ENCODE measurements at regions not wholly inside any gene's neighbourhood (a gene's known extent, or its start where the extent isn't known, plus 50 kb on each side); places are given as distances from the start of the nearest gene placed in this dataset.

- DNase-seq (ENCODE audit: low spot score), result no peak
These were observed 51.5 kb upstream of the ARID1B start for GRCh38 chr6:156725712-156726111.

DNA sequence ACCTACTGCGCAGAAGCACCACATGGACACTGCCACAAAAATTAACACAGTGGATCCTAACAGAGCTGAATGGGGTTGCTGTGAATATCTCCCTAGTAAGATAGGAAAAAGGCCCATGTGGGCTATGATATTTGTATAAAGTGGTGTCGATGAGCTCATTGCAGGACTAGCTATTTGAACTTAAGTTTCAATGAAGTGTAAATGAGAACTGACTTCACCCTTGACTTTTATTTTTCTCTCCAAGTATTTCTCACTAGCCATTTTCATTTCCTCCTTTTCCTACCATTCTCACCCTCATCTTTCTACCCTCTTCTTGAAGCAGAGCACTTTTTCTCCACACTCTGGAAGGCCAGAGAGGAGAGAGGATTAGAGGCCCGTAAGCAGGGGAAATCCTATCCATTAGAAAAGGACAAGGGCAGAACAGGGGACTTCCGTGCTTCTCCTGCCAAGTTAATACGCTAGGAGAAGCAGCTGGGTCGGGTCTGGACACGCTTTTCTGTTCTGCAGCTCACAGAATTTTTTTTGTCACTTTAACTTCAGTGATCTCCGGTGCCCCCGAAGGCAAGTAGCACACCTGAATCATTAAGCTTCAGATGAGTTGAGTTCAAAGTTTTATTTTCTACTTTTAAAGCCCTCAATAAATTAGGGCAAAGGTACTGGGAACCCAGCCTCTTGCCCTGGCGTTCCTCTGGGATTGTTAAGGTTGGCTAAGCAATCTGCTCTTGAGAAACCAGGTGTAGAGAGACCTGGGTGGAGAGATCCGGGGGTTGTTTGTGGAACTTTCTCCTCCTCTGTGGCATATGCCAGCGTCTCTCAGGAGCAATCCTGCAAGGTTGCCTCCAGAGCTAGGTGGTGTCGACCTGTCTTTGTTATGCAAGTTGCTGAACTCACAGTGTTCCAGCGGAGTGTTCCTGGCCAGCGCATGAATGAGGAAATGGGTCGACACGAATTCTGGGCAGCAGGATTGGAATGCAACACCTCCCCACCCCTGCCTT is 56.2 kb upstream of the ARID1B start:
- DNase-seq (ENCODE audit: low spot score), result peak; percentile 24

GRCh38 chr6:156719720-156720563 is 57.2 kb upstream of the ARID1B start:
- DNase-seq (ENCODE audit: low spot score), result peak; percentile 86

DNA sequence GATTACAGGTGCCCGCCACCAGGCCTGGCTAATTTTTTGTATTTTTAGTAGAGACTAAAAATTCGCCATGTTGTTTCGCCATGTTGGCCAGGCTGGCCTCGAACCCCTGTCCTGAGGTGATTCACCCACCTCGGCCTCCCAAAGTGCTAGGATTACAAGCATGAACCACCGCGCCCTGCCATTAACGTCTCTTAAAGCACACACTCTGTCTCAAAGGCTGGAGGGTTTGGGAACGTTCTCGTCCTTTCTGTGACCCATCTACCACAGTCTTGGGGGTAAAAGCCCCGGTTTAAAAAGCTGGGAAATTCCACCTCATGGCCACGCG is 57.8 kb upstream of the ARID1B start:
- DNase-seq (ENCODE audit: low spot score), result no peak

- DNase-seq (ENCODE audit: low spot score), result no peak
These were observed 58.4 kb upstream of the ARID1B start for GRCh38 chr6:156718647-156719394.

DNA sequence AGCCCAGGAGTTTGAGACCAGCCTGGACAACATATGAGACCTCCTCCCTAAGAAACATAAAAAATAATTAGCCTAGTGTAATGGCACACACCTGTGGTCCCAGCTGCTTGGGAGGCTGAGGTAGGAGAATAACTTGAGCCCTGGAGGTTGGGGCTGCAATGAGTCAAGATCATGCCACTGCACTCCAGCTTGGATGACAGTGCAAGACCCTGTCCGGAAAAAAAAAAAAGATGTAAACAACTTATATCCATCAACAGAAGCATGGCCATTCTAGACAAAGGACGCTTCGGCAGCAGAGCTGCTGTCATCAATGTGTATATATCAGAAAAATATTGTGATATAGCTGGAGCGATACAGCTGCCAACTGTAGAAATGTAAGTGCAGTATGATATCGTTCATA is 59.6 kb upstream of the ARID1B start:
- DNase-seq (ENCODE audit: low spot score), result no peak

- no peak for DNase-seq (ENCODE audit: low spot score)
These were observed 61.3 kb upstream of the ARID1B start for GRCh38 chr6:156715839-156716238.

DNA sequence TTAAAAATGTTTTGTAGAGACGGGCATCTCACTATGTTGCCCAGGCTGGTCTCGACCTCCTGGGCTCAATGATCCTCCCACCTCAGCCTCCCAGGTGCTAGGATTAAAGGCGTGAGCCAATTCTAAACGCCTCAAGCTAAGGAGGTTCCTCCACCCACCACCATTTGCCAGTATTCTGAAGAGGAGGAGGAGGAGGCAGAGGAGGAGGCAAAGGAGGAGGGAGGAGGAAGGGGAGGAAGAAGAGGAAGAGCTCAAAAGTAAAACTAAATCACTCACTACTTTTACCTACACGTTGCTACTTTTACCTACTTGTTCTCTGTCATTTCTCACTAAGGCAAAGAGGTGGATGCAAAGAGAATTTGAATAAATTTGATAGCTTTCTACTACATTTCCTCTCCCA is 63.6 kb upstream of the ARID1B start:
- no peak for DNase-seq (ENCODE audit: low spot score)

DNA sequence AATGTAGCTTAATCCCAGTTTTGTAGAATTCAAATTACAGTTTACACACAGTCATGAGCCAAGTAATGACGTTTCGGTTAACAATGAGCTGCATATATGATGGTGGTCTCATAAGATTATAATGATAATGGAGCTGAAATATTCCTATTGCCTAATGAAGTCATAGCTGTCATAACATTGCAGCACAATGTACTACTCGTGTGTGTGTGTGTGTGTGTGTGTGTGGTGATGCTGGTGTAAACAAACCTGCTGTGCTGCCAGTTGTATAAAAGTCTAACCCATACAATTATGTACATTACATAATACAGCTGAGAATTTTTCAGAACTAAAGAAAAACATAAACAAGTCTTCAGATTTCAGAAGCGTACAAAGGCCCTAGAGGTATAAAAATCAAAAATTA is 66.7 kb upstream of the ARID1B start:
- no peak for DNase-seq (ENCODE audit: low spot score)

GRCh38 chr6:156707818-156708217 is 69.4 kb upstream of the ARID1B start:
- no peak for DNase-seq (ENCODE audit: low spot score)

GRCh38 chr6:156703719-156704118 is 73.5 kb upstream of the ARID1B start:
- no peak for DNase-seq (ENCODE audit: low spot score)

DNA sequence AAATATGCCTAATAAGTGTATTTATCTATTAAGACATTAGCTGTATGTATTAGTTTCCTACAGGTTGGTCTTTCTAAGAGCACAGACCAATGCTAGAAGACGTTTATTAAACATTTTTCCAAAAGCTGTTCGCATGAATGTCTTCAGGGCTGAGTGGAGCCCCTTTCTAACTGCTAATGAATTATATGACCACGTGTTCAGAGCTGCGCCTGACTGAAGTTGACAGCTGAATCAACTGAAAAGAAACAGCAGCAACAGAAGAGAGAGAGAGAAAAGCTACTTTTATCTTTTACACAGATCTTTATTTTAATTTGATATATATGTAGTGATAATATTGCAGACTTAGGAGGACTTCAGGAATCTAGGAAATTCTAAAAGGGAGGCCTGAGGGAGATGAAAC is 75.2 kb upstream of the ARID1B start:
- no peak for DNase-seq (ENCODE audit: low spot score)

- DNase-seq (ENCODE audit: low spot score), result no peak
These were observed 76.6 kb upstream of the ARID1B start for GRCh38 chr6:156700440-156701057.

DNA sequence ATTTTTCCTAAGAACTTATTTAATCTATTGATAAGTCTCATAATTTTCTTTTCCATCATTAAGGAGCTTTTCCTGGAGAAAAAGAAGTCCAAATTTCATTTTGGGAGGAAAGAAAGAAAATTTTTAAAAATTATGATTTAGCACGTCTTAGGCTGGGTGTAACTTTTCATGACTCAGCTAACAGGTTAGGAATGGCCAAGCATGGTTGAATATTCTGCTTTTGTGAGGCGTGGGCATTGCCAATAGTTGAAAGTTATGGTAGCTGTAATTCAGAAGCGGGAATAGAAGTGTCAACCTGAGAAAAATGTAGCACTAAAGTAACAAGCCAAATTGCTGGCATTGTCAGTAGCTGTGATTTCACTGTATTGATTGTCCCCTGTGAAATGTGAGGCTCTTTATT is 77.2 kb upstream of the ARID1B start:
- DNase-seq (ENCODE audit: low spot score), result no peak

GRCh38 chr6:156699017-156699421 is 78.2 kb upstream of the ARID1B start:
- DNase-seq (ENCODE audit: low spot score), result no peak

DNA sequence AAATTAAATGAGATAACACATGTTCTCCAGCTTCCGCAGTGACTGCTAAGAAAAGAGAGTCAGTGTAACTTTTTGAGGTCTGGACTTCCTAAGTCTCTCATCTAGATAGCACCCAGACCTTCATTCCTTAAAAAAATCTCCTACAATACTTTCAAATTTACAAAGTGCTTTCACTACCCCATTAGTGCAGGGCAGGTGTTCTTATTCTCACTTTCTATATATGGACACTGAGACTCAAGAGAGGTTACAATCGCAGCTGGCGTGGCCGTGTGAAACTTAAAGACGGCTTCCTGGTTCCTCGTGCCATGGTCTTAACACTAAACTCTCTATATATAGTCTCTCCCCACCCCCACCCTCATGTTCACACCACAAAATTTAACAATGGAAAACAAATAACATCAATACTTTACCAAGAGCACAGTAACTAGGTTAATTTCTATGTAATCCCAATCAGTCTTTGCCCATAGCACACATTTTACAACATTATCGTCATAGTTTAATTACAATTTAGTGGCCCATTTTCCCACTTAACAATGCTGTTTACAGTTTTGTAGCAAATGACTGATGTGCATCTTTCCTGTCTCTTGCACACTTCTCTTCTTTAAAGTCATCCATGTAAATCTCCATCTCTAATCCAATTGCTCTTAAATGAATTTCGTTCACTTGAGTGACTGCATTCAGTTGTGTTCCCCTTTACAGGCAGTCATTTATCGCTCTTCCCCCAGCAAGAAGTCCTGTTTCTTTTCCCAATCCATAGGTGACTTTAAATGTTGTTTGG is 78.8 kb upstream of the ARID1B start:
- no peak for DNase-seq (ENCODE audit: low spot score)

DNA sequence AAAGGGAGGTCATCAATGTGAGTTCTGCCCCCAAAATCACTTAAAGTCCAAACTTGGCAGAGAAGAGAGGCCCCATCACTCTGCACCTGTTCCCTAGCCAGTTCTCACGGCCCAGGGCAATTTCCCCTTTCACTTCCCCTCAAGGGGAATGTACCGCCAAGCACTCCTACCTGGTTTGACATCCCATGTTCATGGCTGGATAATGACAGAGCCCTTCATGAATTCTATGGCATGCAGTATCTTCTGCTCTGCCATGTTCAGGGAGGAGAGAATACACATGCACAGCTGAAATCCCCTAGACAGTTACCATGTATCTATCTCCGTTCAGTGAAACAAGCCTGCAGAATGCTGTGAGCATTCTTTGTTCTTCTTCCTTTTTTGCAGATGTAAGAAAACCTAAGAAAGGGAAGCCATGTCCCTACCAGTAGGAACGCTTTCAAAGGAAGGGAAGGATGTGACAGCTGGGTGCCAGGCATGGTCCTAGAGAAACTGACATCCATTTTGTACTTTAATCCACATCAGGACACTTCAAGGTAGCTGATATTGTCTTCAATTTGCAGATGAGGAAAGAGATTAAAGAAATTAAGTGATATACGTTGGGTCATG is 79.8 kb upstream of the ARID1B start:
- DNase-seq (ENCODE audit: low spot score), result no peak

- no peak for DNase-seq (ENCODE audit: low spot score)
These were observed 81.4 kb upstream of the ARID1B start for GRCh38 chr6:156695742-156696141.

DNA sequence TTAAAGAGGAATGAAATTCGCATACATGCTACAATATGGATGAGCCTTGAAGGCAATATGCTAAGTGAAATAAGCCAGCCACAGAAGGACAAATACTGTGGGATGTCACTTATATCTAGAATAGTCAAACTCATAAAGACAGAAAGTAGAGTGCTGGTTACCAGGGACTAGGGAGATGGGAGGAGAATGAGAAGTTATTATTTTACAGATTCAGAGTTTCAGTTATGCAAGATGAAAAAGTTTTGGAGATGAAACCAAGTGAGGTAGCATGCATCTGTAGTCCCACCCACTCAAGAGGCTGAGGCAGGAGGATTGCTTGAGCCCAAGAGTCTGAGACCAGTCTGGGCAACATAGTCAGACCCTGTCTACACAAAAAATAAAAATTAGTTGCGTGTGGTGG is 82.5 kb upstream of the ARID1B start:
- DNase-seq (ENCODE audit: low spot score), result no peak

GRCh38 chr6:156691018-156691417 is 86.2 kb upstream of the ARID1B start:
- no peak for DNase-seq (ENCODE audit: low spot score)

- DNase-seq (ENCODE audit: low spot score), result no peak
These were observed 87.5 kb upstream of the ARID1B start for GRCh38 chr6:156689656-156690055.
